PC-3 (cell line): ENCODE measurements at regions not wholly inside any gene's neighbourhood (a gene's known extent, or its start where the extent isn't known, plus 50 kb on each side); places are given as distances from the start of the nearest gene placed in this dataset.

Source experiments
- EZH2 ChIP-seq: fragments of 300-600 bp; sonication (generic); IDR thresholded peaks from one replicate; pipeline ENCODE4 v1.6.1; 2017; ENCODE audit warnings: antibody characterized with exemption, mild to moderate bottlenecking, low read length; ENCODE audit not compliant: unreplicated experiment
- EZH2phosphoT487 ChIP-seq: fragments of 300-600 bp; sonication (generic); IDR thresholded peaks from 2 replicates; pipeline ENCODE4 v1.6.1; 2018; ENCODE audit warnings: mild to moderate bottlenecking, antibody characterized with exemption, low read length, borderline replicate concordance
- TF ChIP-seq, protein P1 (sequence below): fragments of 300-600 bp; sonication (generic); conservative IDR thresholded peaks from 2 replicates; pipeline ENCODE4 v1.5.1; 2017; ENCODE audit warnings: antibody characterized with exemption, low read depth, mild to moderate bottlenecking, low read length

DNA sequence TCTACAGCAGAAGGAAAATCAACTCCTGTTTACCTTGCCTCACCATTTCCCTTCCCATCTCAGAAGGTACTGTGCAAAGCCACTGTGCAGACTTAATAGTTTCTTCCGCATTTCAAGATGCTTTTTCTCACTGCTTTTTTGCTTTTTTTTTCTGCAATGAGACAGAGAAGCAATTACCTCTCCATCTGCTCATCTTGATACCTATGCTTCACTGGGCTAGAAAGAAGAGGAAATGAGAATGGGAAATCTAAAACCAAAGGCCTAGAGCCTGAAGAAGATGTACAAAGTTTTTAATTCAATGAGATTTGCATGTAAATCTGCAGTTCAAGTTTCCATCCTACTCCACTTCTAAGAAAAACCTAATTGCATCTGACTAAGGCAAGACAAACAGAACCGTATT is 238.1 kb upstream of the SETMAR start:
- TF ChIP-seq, protein P1, sequence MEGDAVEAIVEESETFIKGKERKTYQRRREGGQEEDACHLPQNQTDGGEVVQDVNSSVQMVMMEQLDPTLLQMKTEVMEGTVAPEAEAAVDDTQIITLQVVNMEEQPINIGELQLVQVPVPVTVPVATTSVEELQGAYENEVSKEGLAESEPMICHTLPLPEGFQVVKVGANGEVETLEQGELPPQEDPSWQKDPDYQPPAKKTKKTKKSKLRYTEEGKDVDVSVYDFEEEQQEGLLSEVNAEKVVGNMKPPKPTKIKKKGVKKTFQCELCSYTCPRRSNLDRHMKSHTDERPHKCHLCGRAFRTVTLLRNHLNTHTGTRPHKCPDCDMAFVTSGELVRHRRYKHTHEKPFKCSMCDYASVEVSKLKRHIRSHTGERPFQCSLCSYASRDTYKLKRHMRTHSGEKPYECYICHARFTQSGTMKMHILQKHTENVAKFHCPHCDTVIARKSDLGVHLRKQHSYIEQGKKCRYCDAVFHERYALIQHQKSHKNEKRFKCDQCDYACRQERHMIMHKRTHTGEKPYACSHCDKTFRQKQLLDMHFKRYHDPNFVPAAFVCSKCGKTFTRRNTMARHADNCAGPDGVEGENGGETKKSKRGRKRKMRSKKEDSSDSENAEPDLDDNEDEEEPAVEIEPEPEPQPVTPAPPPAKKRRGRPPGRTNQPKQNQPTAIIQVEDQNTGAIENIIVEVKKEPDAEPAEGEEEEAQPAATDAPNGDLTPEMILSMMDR: no peak
- TF ChIP-seq EZH2: no peak
- no peak for TF ChIP-seq EZH2phosphoT487
